ENCODE measurements at regions not wholly inside any gene's neighbourhood (a gene's known extent, or its start where the extent isn't known, plus 50 kb on each side); places are given as distances from the start of the nearest gene placed in this dataset.

GRCh38 chr2:220002251-220002650 is 374.8 kb downstream of the SLC4A3 start:
- DNase-seq = no peak

- DNase-seq = no peak
Observed at GRCh38 chr2:220002699-220003098, 375.3 kb downstream of the SLC4A3 start.

GRCh38 chr2:220005362-220005761 is 377.9 kb downstream of the SLC4A3 start:
- no peak for DNase-seq

GRCh38 chr2:220006152-220006621 is 378.8 kb downstream of the SLC4A3 start:
- DNase-seq = no peak

GRCh38 chr2:220011859-220012258 is 384.4 kb downstream of the SLC4A3 start:
- DNase-seq = no peak

- DNase-seq = no peak
Observed at GRCh38 chr2:220014961-220015360, 387.5 kb downstream of the SLC4A3 start.

- no peak for DNase-seq
Observed at GRCh38 chr2:220015576-220015975, 388.1 kb downstream of the SLC4A3 start.

GRCh38 chr2:220025207-220025606 is 397.8 kb downstream of the SLC4A3 start:
- no peak for DNase-seq

- DNase-seq = no peak
Observed at GRCh38 chr2:220029013-220029412, 401.6 kb downstream of the SLC4A3 start.

GRCh38 chr2:220033546-220033945 is 406.1 kb downstream of the SLC4A3 start:
- no peak for DNase-seq

GRCh38 chr2:220034426-220035130 is 407.1 kb downstream of the SLC4A3 start:
- DNase-seq = no peak

- no peak for DNase-seq
Observed at GRCh38 chr2:220036431-220036830, 409.0 kb downstream of the SLC4A3 start.

- DNase-seq = no peak
Observed at GRCh38 chr2:220040346-220040745, 412.9 kb downstream of the SLC4A3 start.

- DNase-seq = no peak
Observed at GRCh38 chr2:220041447-220041846, 414.0 kb downstream of the SLC4A3 start.

GRCh38 chr2:220043155-220043989 is 415.9 kb downstream of the SLC4A3 start:
- no peak for DNase-seq

- no peak for DNase-seq
Observed at GRCh38 chr2:220043990-220044335, 416.5 kb downstream of the SLC4A3 start.

GRCh38 chr2:220044383-220044782 is 417.0 kb downstream of the SLC4A3 start:
- DNase-seq = no peak

- no peak for DNase-seq
Observed at GRCh38 chr2:220046507-220046906, 419.1 kb downstream of the SLC4A3 start.

- no peak for DNase-seq
Observed at GRCh38 chr2:220051716-220052115, 424.3 kb downstream of the SLC4A3 start.

GRCh38 chr2:220053919-220054318 is 426.5 kb downstream of the SLC4A3 start:
- no peak for DNase-seq

- peak in 1 of 2 experiments; percentile 9 for DNase-seq
Observed at GRCh38 chr2:220057391-220057790, 430.0 kb downstream of the SLC4A3 start.

GRCh38 chr2:220057916-220058315 is 430.5 kb downstream of the SLC4A3 start:
- peak; percentile 37 to 41 for DNase-seq

GRCh38 chr2:220064111-220065030 is 436.9 kb downstream of the SLC4A3 start:
- DNase-seq = no peak

Data from NCI-H446 (cell line).